Left lung (tissue), 4 donors: ENCODE measurements at regions not wholly inside any gene's neighbourhood (a gene's known extent, or its start where the extent isn't known, plus 50 kb on each side); places are given as distances from the start of the nearest gene placed in this dataset.

ENCODE experiments used
- ATAC-seq: fragments of 200-7000 bp; cut with Tn5 transposase; one replicate; pipeline ENCODE4 v1.9.1; 2020; ENCODE audit warnings: moderate library complexity
- DNase-seq, 4 donors: peaks; one replicate each; pipeline ENCODE4 v3.0.0-alpha.2; 2013 to 2020
- H3K27ac ChIP-seq, 2 donors: fragments of 200-600 bp; sonication (generic) in 1 of 2; one replicate each; pipeline versions ENCODE4 v1.5.0 to v1.8.0; 2020 to 2021
- H3K27me3 ChIP-seq, 2 donors: fragments of 200-600 bp; sonication (generic) in 1 of 2; one replicate each; pipeline versions ENCODE4 v1.5.0 to v1.8.0; 2020 to 2021
- H3K36me3 ChIP-seq, 2 donors: fragments of 200-600 bp; sonication (generic) in 1 of 2; one replicate each; pipeline versions ENCODE4 v1.5.0 to v1.8.0; 2020 to 2021
- H3K4me1 ChIP-seq, 2 donors: fragments of 200-600 bp; one replicate each; pipeline ENCODE4 v1.8.0; 2021
- H3K4me3 ChIP-seq, 2 donors: fragments of 200-600 bp; sonication (generic) in 1 of 2; one replicate each; pipeline versions ENCODE4 v1.5.0 to v1.8.0; 2020 to 2021; ENCODE audit warnings: mild to moderate bottlenecking in 1 of 2
- H3K9me3 ChIP-seq, 2 donors: fragments of 200-600 bp; sonication (generic) in 1 of 2; one replicate each; pipeline versions ENCODE4 v1.5.0 to v1.8.0; 2020 to 2021
- intact Hi-C, 2 donors: fragments of 100-400 bp; cut with DNase I; formaldehyde crosslinking; loops; one replicate each; pipeline versions ENCODE4 v1.11.2 to v1.14.2; 2022
- TF ChIP-seq, protein P1 (sequence below), 2 donors: fragments of 200-600 bp; sonication (generic) in 1 of 2; IDR thresholded peaks; one replicate each; pipeline versions ENCODE4 v1.5.0 to v1.8.0; 2021; ENCODE audit warnings: antibody characterized with exemption in 2 of 2
- donor health status: DM: no; HTN: yes; CAD: no.
- donor health status: DM: no; HTN: no; CAD: no.

DNA sequence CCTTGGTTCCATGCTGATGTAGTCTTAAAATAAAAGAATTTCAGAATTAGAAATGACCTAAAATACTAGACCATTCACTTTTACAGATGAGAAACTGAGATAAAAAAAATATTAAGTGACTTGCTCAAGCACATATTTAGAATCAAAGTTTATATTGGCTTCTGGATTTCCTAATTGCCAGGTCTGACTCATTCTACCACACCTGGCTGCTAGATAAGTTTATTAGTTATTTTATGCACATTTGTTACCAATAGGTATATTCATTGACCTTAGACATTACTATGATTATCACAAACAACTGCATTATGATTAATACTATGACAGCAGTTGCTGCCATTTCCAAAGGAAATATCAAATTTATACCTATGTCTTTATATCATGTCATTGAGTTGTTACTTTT is 497.5 kb downstream of the RWDD3 start:
- no peak overlapping the region for H3K4me3 ChIP-seq

DNA sequence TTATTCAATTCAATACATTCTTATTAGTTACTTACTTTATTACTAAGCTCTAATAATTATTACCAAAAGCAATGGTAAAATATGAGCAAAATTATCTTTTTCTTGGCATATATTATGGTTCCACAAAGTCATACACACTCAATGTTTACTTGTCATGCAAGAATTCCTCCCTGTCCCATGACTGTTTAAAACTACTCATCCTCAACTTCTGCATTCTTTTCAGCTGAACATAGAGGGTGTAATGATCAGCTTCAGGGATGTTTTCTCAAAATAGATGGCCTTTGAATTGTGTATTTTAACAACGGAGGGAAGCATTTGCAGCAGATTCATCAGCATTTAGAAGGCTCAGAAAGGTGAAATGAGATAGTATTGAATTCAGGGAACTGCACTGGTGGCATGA is 499.0 kb downstream of the RWDD3 start:
- intact Hi-C loops = no loop called here
- ATAC-seq = no peak

More for the DNA sequence above, 497.5 kb downstream of the RWDD3 start:
- intact Hi-C loops = no loop called here
- TF ChIP-seq, protein P1, sequence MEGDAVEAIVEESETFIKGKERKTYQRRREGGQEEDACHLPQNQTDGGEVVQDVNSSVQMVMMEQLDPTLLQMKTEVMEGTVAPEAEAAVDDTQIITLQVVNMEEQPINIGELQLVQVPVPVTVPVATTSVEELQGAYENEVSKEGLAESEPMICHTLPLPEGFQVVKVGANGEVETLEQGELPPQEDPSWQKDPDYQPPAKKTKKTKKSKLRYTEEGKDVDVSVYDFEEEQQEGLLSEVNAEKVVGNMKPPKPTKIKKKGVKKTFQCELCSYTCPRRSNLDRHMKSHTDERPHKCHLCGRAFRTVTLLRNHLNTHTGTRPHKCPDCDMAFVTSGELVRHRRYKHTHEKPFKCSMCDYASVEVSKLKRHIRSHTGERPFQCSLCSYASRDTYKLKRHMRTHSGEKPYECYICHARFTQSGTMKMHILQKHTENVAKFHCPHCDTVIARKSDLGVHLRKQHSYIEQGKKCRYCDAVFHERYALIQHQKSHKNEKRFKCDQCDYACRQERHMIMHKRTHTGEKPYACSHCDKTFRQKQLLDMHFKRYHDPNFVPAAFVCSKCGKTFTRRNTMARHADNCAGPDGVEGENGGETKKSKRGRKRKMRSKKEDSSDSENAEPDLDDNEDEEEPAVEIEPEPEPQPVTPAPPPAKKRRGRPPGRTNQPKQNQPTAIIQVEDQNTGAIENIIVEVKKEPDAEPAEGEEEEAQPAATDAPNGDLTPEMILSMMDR (IDR thresholded peaks at IDR 0.05) = no peak
- no peak for DNase-seq
- no peak overlapping the region for H3K27ac ChIP-seq
- H3K9me3 ChIP-seq = peaks cover 0 to 8% of the 10 kb centered on the region in 2 donors
- no peak for ATAC-seq
- no peaks in the 10 kb centered on the region for H3K4me1 ChIP-seq
- no peaks in the 10 kb centered on the region for H3K36me3 ChIP-seq
- H3K27me3 ChIP-seq = no peaks in the 10 kb centered on the region

DNA sequence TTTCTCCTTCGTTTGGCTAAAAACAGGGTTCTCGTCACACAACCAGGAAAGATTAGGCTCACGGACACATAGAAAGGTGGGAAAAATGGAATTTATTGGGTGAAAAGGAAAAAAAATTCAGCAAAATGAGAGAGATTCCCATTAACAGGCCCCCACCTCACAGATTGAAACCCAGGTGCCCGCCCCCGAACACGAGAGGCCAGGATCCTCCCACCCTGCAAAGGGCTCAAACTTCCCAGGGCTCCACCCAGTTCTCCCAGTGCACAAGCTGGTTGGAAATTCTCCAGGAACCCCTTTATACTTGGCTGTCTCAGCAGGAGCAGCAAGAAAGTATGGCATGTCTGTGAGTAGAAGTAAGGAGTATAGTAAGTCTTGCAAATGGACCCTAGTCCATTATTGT is 499.7 kb downstream of the RWDD3 start:
- no peaks in the 10 kb centered on the region for H3K4me1 ChIP-seq
- no peak overlapping the region for H3K4me3 ChIP-seq
- DNase-seq (no peak), ATAC-seq (no peak)
- no peak overlapping the region for H3K27ac ChIP-seq
- no peaks in the 10 kb centered on the region for H3K36me3 ChIP-seq
- TF ChIP-seq, protein P1 (IDR thresholded peaks at IDR 0.05) = no peak
- intact Hi-C loops = no loop called here
- no peaks in the 10 kb centered on the region for H3K27me3 ChIP-seq
- peaks cover 0 to 19% of the 10 kb centered on the region in 2 donors for H3K9me3 ChIP-seq

More for the DNA sequence above, 499.0 kb downstream of the RWDD3 start:
- Histone ChIP-seq H3K27ac (no peak overlapping the region), H3K9me3 (peaks cover 0 to 15% of the 10 kb centered on the region in 2 donors), H3K36me3 (no peaks in the 10 kb centered on the region), H3K27me3 (no peaks in the 10 kb centered on the region), H3K4me1 (no peaks in the 10 kb centered on the region), H3K4me3 (no peak overlapping the region)
- DNase-seq = no peak
- TF ChIP-seq, protein P1 (IDR thresholded peaks at IDR 0.05) = no peak

DNA sequence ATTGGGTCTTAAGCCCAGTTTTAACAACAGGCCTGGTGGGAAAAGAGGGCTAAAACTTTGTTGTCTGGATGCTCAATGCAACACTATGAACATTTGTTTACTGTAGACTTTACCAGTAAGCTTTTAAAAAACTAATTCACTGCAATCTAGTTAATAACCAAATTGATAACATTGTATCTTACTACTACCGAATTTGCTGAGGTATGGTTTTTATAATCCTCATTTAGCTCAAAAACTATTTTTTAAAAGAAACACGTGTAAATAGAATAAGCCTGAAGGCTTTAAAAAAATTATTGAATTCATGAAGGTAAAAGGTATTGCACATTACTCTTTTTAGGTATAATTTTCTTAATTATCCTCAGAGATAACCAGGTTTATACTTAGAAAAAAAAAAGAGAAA is 500.6 kb downstream of the RWDD3 start:
- ATAC-seq (no peak), DNase-seq (no peak)
- H3K36me3 ChIP-seq = no peaks in the 10 kb centered on the region
- H3K9me3 ChIP-seq = peaks cover 0 to 22% of the 10 kb centered on the region in 2 donors
- no peaks in the 10 kb centered on the region for H3K27me3 ChIP-seq
- no peak overlapping the region for H3K4me3 ChIP-seq
- H3K27ac ChIP-seq = no peak overlapping the region
- TF ChIP-seq, protein P1 (IDR thresholded peaks at IDR 0.05) = no peak
- intact Hi-C loops = no loop called here
- H3K4me1 ChIP-seq = no peaks in the 10 kb centered on the region

DNA sequence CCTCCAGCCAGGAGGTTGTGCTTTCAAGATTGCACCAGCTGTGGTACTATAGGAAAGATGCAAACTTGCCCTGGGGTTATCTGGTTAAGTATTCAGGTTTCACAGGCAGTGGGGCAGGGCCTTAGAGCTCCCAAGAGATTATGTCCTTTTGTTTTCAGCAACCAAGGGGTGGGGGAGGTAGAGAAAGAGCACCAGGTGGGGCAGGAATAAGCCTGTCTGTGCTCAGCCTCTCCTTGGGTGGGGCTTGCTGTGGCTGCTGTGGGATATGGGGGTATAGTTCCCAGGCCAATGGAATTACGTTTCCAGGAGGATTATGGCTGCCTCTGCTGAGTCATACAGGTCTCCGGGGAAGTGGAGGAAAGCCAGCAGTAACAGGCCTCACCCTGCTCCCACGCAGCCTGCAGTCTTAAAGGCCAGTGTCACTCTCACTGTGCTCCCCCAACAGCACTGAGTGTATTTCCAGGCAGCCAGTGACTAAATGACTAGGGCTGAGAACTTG is 508.6 kb downstream of the RWDD3 start:
- H3K9me3 ChIP-seq = peaks cover 0 to 18% of the 10 kb centered on the region in 2 donors
- H3K36me3 ChIP-seq = no peaks in the 10 kb centered on the region
- TF ChIP-seq, protein P1 (IDR thresholded peaks at IDR 0.05) = no peak
- DNase-seq = no peak
- H3K4me1 ChIP-seq = no peaks in the 10 kb centered on the region
- ATAC-seq = no peak
- no peaks in the 10 kb centered on the region for H3K27me3 ChIP-seq
- H3K27ac ChIP-seq = no peak overlapping the region
- H3K4me3 ChIP-seq = no peak overlapping the region
- intact Hi-C loops = no loop called here
